K562 (cell line): ENCODE measurements at regions not wholly inside any gene's neighbourhood (a gene's known extent, or its start where the extent isn't known, plus 50 kb on each side); places are given as distances from the start of the nearest gene placed in this dataset.
A peak's percentile ranks its signal among the peaks of the same experiment; 100 is the strongest.

Experiments
- ATAC-seq: fragments of 200-7000 bp; cut with Tn5 transposase; 3 replicates; pipeline ENCODE4 v1.9.1; 2020; ENCODE audit warnings: moderate library complexity
- BruUV-seq: library from RNA; stranded (reverse); fragments of 400-500 nt; replicated peaks from 2 replicates; lab custom pipeline; 2021; lab: Mats Ljungman, UMichigan
- CTCF ChIA-PET: fragments of 300-600 bp; formaldehyde crosslinking; extraction: SDS; loops from one replicate; lab custom pipeline; 2021; ENCODE audit warnings: low intra/inter-chr PET ratio; lab: Yijun Ruan, JAX
- POLR2A ChIA-PET: fragments of 300-600, 350-650 bp; sonication (Branson Sonifier 250); formaldehyde crosslinking; extraction: SDS; loops from one replicate; lab custom pipeline; 2021; ENCODE audit warnings: antibody characterized with exemption, inconsistent platforms; lab: Yijun Ruan, JAX
- DNase-seq, 4 experiments: peaks; one replicate each; pipeline versions ENCODE4 v3.0.0 to v3.0.0-alpha.2; 2011 to 2018; ENCODE audit warnings: low spot score in 3 of 4, mixed read lengths in 3 of 4; ENCODE audit errors: extremely low read depth in 1 of 4
- FAIRE-seq: peaks from 2 replicates; lab custom pipeline; 2011; peaks lifted over from hg19 to GRCh38; lab: Jason Lieb, UNC
- H2AFZ ChIP-seq: 2 replicates; pipeline ENCODE4 v1.6.0; 2011; ENCODE audit warnings: low read depth, low read length, control low read depth, inconsistent platforms
- H3K27ac ChIP-seq: fragments of 200-600 bp; 3 replicates; pipeline ENCODE4 v1.8.0; 2011; ENCODE audit warnings: low read depth, mild to moderate bottlenecking, control low read depth, inconsistent platforms, low read length, moderate library complexity, mixed read lengths; ENCODE audit errors: extremely low read depth
- H3K27me3 ChIP-seq, 2 experiments: fragments of 300-600 bp in 1 of 2; 2 replicates in 1 of 2; 3 replicates in 1 of 2; pipeline versions ENCODE4 v1.6.0 to v1.8.0; 2011; ENCODE audit warnings: inconsistent platforms in 2 of 2, low read length in 2 of 2, mild to moderate bottlenecking in 1 of 2, mixed read lengths in 1 of 2, moderate library complexity in 1 of 2; ENCODE audit not compliant: control insufficient read depth in 2 of 2, insufficient read depth in 2 of 2
- H3K36me3 ChIP-seq: fragments of 300-600 bp; 3 replicates; pipeline ENCODE4 v1.8.0; 2011; ENCODE audit warnings: mild to moderate bottlenecking, low read length, inconsistent platforms; ENCODE audit not compliant: control insufficient read depth, insufficient read depth
- H3K4me1 ChIP-seq, 2 experiments: fragments of 200-600 bp in 1 of 2; replicated peaks in 1 of 2; 2 replicates in 1 of 2; 3 replicates in 1 of 2; pipeline versions ENCODE4 v1.5.1 to v1.8.0; 2011; ENCODE audit warnings: inconsistent platforms in 2 of 2, low read length in 2 of 2, mild to moderate bottlenecking in 1 of 2, mixed read lengths in 1 of 2, moderate library complexity in 1 of 2; ENCODE audit not compliant: control insufficient read depth in 2 of 2, insufficient read depth in 2 of 2
- H3K4me2 ChIP-seq: 2 replicates; pipeline ENCODE4 v1.6.1; 2011; ENCODE audit warnings: low read length, control low read depth, inconsistent platforms, mixed read lengths; ENCODE audit not compliant: insufficient read depth
- H3K4me3 ChIP-seq: fragments of 200-600 bp; sonication (generic), shearing (Covaris generic); 2 replicates; pipeline ENCODE4 v1.5.1; 2016; ENCODE audit warnings: control low read depth, inconsistent platforms
- H3K79me2 ChIP-seq: fragments of 200-600 bp; 3 replicates; pipeline ENCODE4 v1.8.0; 2011; ENCODE audit warnings: low read length, inconsistent platforms; ENCODE audit not compliant: control insufficient read depth, insufficient read depth
- H3K9ac ChIP-seq, 2 experiments: 2 replicates each; pipeline versions ENCODE4 v1.6.0 to v1.6.1; 2011; ENCODE audit warnings: low read depth in 2 of 2, low read length in 2 of 2, control low read depth in 1 of 2, inconsistent platforms in 1 of 2, mild to moderate bottlenecking in 1 of 2, mixed read lengths in 1 of 2; ENCODE audit not compliant: insufficient read depth in 1 of 2
- H3K9me1 ChIP-seq: one replicate; pipeline ENCODE4 v1.6.0; 2011; ENCODE audit warnings: inconsistent platforms, mild to moderate bottlenecking, low read length, moderate library complexity; ENCODE audit not compliant: control insufficient read depth, insufficient read depth
- H3K9me3 ChIP-seq: replicated peaks from 2 replicates; pipeline ENCODE4 v1.5.1; 2011; ENCODE audit warnings: low read depth, low read length, inconsistent platforms; ENCODE audit not compliant: control insufficient read depth, insufficient read depth
- H4K20me1 ChIP-seq: replicated peaks from 2 replicates; pipeline ENCODE4 v1.6.1; 2011; ENCODE audit warnings: low read length, inconsistent platforms, mixed read lengths; ENCODE audit not compliant: control insufficient read depth, insufficient read depth
- E4F1 ChIP-seq: fragments of 250-450 bp; sonication (Bioruptor Pico); IDR thresholded peaks from 2 replicates; pipeline ENCODE4 v1.5.0; 2021; ENCODE audit warnings: mild to moderate bottlenecking, borderline replicate concordance
- TFE3 ChIP-seq: fragments of 450-650 bp; formaldehyde crosslinking; IDR thresholded peaks from 2 replicates; pipeline ENCODE4 v1.4.0; 2020; ENCODE audit warnings: mild to moderate bottlenecking, mixed read lengths
- WGBS: fragments of 100-300 bp; shearing (Covaris generic); methylation state at CpG from one replicate; pipeline ENCODE4 v1.1.6; 2016; ENCODE audit warnings: low coverage, mixed read lengths; ENCODE audit not compliant: insufficient coverage; ENCODE audit errors: missing lambda C conversion rate; 5-methylcytosine and 5-hydroxymethylcytosine counted together
- in situ Hi-C: fragments of 300-500 bp; cut with MboI; formaldehyde crosslinking; loops from 4 replicates; pipeline ENCODE4 v1.15.0; 2018; ENCODE audit warnings: inconsistent platforms, mixed read lengths
- intact Hi-C: fragments of 100-400 bp; cut with micrococcal nuclease; formaldehyde crosslinking; loops from 2 replicates; pipeline ENCODE4 v1.14.2; 2022

DNA sequence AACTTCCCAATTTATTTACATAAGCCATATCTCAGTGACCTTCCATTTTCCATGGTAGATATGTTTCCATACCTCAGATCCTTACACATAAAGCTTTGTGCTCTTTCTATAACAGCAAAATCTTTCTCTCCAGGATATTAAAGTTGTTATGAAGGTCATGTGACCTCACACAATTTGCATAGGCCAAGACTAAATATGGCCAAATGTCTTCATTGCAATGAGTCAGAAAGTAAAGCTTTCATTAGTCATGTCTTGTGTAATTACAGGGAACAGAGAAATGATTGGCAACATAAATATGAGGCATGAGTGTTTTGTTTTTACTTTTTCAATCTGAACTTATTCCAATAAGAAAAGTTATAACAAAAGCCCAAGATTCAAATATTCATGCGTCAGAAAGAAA, 243.5 kb downstream of the ASXL3 start:
- CTCF ChIA-PET = no interaction called here
- H2AFZ ChIP-seq = no peak overlapping the region
- H3K4me2 ChIP-seq = no peak overlapping the region
- TF ChIP-seq E4F1 (CRISPR knock-in tag) (no peak), TFE3 (peak; percentile 53)
- 0% methylated on average over 1 of the region's 1 CpG for WGBS
- intact Hi-C loops = no loop called here
- ATAC-seq (no peak), DNase-seq (no peak), FAIRE-seq (no peak)
- H3K27me3 ChIP-seq = no peaks in the 10 kb centered on the region
- H3K9ac ChIP-seq = no peak overlapping the region
- no TSS peak for BruUV-seq
- H3K4me3 ChIP-seq = no peak overlapping the region
- no peak overlapping the region for H3K27ac ChIP-seq
- no peaks in the 10 kb centered on the region for H3K9me1 ChIP-seq
- H4K20me1 ChIP-seq = no peaks in the 10 kb centered on the region
- POLR2A ChIA-PET = no interaction called here
- in situ Hi-C loops = no loop called here
- no peaks in the 10 kb centered on the region for H3K36me3 ChIP-seq
- H3K9me3 ChIP-seq = no peaks in the 10 kb centered on the region; the same call in 1 of the 2 replicates
- no peaks in the 10 kb centered on the region for H3K4me1 ChIP-seq
- H3K79me2 ChIP-seq = no peaks in the 10 kb centered on the region
